NT2/D1 (cell line): ENCODE measurements at regions not wholly inside any gene's neighbourhood (a gene's known extent, or its start where the extent isn't known, plus 50 kb on each side); places are given as distances from the start of the nearest gene placed in this dataset.

Experiments
- SUZ12 ChIP-seq: IDR thresholded peaks from 2 replicates; pipeline ENCODE4 v1.6.1; 2011; ENCODE audit not compliant: insufficient read length, insufficient read depth; ENCODE audit errors: extremely low read depth
- YY1 ChIP-seq: IDR thresholded peaks from 2 replicates; pipeline ENCODE4 v1.6.1; 2011; ENCODE audit not compliant: insufficient read length, insufficient read depth
- ZNF274 ChIP-seq: IDR thresholded peaks from 2 replicates; pipeline ENCODE4 v1.6.1; 2011; ENCODE audit warnings: mild to moderate bottlenecking, low read depth, low read length

DNA sequence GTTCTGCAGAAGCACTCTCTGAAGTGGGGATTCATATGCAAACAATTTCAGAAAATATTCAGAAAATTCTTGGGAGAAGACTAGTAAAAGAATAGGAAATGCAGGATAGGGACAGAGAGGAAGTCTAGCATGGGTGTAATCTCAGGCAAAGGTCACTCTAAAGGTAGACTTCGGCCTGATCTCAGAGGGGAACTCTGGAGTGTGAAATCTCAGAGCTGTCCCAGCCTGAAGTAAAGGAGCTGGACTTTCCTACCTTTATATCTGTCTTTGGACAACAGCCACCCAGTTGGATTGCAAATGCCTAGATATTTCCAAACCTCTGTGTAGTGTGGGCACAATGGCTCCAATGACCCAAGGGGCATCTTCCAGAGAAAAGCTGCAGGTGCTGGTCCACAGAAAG, 379.8 kb downstream of the GPATCH2 start:
- TF ChIP-seq SUZ12 (no peak), ZNF274 (no peak), YY1 (no peak)
